ENCODE measurements at regions not wholly inside any gene's neighbourhood (a gene's known extent, or its start where the extent isn't known, plus 50 kb on each side); places are given as distances from the start of the nearest gene placed in this dataset.

DNA sequence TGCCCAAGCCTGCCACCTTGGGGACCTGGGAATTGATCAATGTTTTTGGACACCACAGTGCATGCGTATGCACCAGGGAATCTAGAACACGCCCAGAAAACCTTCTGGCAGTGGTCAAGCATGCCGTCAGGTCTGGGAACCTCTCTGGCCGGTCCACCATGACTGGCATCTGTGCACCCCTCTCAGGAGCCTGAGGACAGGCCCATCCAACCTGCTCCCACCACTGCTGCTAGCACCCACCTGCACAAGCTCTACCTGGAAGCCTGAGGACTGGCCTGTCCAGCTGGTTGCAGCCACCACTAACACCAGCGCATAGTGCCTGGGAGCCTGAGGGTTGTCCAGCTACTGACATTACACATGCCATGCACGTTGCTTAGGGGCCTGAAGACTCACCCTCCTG, 162.1 kb upstream of the GALNTL6 start:
- ATAC-seq: no peak
- H3K27ac ChIP-seq: no peak overlapping the region
- no peak overlapping the region for H3K4me3 ChIP-seq
- H3K4me1 ChIP-seq: no peaks in the 10 kb centered on the region
- no peaks in the 10 kb centered on the region for H3K36me3 ChIP-seq
- no peak for DNase-seq
- intact Hi-C loops (cut with DNase I): no loop called here
- H3K27me3 ChIP-seq: no peaks in the 10 kb centered on the region
- H3K9me3 ChIP-seq: peaks cover 0 to 22% (median 4%) of the 10 kb centered on the region in 11 donors
- TF ChIP-seq, protein P1, sequence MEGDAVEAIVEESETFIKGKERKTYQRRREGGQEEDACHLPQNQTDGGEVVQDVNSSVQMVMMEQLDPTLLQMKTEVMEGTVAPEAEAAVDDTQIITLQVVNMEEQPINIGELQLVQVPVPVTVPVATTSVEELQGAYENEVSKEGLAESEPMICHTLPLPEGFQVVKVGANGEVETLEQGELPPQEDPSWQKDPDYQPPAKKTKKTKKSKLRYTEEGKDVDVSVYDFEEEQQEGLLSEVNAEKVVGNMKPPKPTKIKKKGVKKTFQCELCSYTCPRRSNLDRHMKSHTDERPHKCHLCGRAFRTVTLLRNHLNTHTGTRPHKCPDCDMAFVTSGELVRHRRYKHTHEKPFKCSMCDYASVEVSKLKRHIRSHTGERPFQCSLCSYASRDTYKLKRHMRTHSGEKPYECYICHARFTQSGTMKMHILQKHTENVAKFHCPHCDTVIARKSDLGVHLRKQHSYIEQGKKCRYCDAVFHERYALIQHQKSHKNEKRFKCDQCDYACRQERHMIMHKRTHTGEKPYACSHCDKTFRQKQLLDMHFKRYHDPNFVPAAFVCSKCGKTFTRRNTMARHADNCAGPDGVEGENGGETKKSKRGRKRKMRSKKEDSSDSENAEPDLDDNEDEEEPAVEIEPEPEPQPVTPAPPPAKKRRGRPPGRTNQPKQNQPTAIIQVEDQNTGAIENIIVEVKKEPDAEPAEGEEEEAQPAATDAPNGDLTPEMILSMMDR (IDR thresholded peaks at IDR 0.05): no peak
- WGBS, 2 donors: 84 to 85% methylated on average over 6 of the region's 6 CpGs

DNA sequence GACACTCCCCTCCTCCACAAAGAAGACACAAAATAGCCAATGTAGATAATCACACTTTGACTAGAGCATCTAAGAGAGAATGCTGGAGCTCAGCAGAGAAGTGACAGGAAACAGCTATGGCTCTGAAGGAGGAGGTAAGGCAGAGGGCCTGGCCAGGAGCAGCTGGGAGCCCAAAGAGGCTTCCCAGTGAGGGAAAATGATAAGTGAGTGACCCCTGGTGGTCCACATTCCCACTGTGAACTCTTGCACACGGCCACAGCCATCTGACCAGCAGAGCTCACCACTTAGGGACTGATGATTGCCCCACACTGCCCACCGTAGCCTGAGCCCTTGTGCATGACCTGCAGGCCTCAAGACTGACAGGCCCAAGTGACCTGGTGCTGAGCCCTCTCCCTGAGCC, 162.7 kb upstream of the GALNTL6 start:
- no peak overlapping the region for H3K4me3 ChIP-seq
- H3K36me3 ChIP-seq: no peaks in the 10 kb centered on the region
- 45 to 50% methylated on average over 2 of the region's 2 CpGs for WGBS, 2 donors
- ATAC-seq (no peak), DNase-seq (no peak)
- H3K4me1 ChIP-seq: no peaks in the 10 kb centered on the region
- H3K9me3 ChIP-seq: peaks cover 0 to 22% (median 4%) of the 10 kb centered on the region in 11 donors
- intact Hi-C loops (cut with DNase I): no loop called here
- TF ChIP-seq, protein P1 (IDR thresholded peaks at IDR 0.05): no peak
- H3K27me3 ChIP-seq: no peaks in the 10 kb centered on the region
- H3K27ac ChIP-seq: no peak overlapping the region

DNA sequence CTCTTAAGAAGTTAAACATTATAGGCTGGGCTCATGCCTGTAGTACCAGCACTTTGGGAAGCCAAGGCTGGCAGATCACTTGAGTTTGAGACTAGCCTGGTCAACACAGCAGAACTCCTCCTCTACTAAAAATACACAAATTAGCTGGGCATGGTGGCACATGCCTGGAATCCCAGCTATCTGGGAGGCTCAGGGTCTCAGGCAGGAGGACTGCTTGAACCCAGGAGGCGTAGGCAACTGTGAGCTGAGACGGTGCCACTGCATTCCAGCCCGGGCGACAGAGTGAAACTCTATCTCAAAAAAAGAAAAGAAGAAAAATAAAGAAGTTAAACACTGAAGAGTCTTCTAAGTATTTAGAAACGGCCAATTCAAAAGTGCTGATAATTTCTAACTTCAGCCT, 164.3 kb upstream of the GALNTL6 start:
- no peaks in the 10 kb centered on the region for H3K27me3 ChIP-seq
- no peaks in the 10 kb centered on the region for H3K36me3 ChIP-seq
- no peaks in the 10 kb centered on the region for H3K4me1 ChIP-seq
- 73 to 76% methylated on average over 5 of the region's 5 CpGs for WGBS, 2 donors
- intact Hi-C loops (cut with DNase I): no loop called here
- H3K9me3 ChIP-seq: peaks cover 0 to 22% (median 4%) of the 10 kb centered on the region in 11 donors
- DNase-seq (no peak), ATAC-seq (no peak)
- no peak overlapping the region for H3K4me3 ChIP-seq
- TF ChIP-seq, protein P1 (IDR thresholded peaks at IDR 0.05): no peak
- no peak overlapping the region for H3K27ac ChIP-seq

DNA sequence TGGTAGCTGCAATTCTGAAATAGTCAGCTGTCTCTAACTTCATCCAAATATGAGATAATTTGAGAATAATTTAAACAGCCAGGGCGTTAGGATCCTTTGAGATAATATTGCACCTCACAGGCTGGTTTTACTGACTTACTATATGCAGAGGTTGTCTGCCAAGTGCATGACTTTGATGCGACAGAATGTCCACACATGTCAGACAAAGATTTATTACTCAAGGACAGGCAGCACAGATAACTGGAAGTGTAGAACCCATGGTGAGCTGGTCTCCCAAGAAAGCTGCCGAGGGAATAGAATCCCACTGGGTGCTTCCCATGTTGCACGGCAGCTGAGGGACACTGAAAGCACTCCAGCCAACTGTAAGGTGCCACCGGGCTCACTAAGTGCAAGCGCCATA, 166.2 kb upstream of the GALNTL6 start:
- intact Hi-C loops (cut with DNase I): no loop called here
- no peaks in the 10 kb centered on the region for H3K4me1 ChIP-seq
- no peak overlapping the region for H3K27ac ChIP-seq
- H3K9me3 ChIP-seq: peaks cover 0 to 9% (median 1%) of the 10 kb centered on the region in 11 donors
- no peaks in the 10 kb centered on the region for H3K36me3 ChIP-seq
- DNase-seq: no peak
- WGBS, 2 donors: 64 to 69% methylated on average over 6 of the region's 6 CpGs
- no peak for ATAC-seq
- H3K27me3 ChIP-seq: no peaks in the 10 kb centered on the region
- TF ChIP-seq, protein P1 (IDR thresholded peaks at IDR 0.05): no peak
- no peak overlapping the region for H3K4me3 ChIP-seq

Measured in heart right ventricle (tissue), 16 donors.